ENCODE measurements at regions not wholly inside any gene's neighbourhood (a gene's known extent, or its start where the extent isn't known, plus 50 kb on each side); places are given as distances from the start of the nearest gene placed in this dataset.

GRCh38 chr2:186108470-186108869 is 369.9 kb downstream of the FSIP2 start:
- intact Hi-C loops (cut with DNase I; ENCODE audit: low total_unique reads), result no loop called here
- DNase-seq, result no peak
- H3K36me3 ChIP-seq (ENCODE audit: low read depth, missing control alignments), result no peaks in the 10 kb centered on the region
- 91 to 98% methylated on average over 1 of the region's 1 CpG for WGBS, 2 donors
- H3K27ac ChIP-seq, result no peak overlapping the region
- H3K4me1 ChIP-seq, result no peaks in the 10 kb centered on the region
- H3K9me3 ChIP-seq, result no peaks in the 10 kb centered on the region
- no peaks in the 10 kb centered on the region for H3K27me3 ChIP-seq
- no peak overlapping the region for H3K4me3 ChIP-seq
- TF ChIP-seq POLR2A (IDR thresholded peaks at IDR 0.05) (no peak), CTCF (IDR thresholded peaks at IDR 0.05) (no peak)

- no peaks in the 10 kb centered on the region for H3K27me3 ChIP-seq
- H3K36me3 ChIP-seq (ENCODE audit: low read depth, missing control alignments), result no peaks in the 10 kb centered on the region
- intact Hi-C loops (cut with DNase I; ENCODE audit: low total_unique reads), result no loop called here
- 66 to 80% methylated on average over 2 of the region's 2 CpGs for WGBS, 2 donors
- no peaks in the 10 kb centered on the region for H3K4me1 ChIP-seq
- no peak overlapping the region for H3K4me3 ChIP-seq
- H3K9me3 ChIP-seq, result no peaks in the 10 kb centered on the region
- TF ChIP-seq CTCF (IDR thresholded peaks at IDR 0.05) (no peak), POLR2A (IDR thresholded peaks at IDR 0.05) (no peak)
- no peak for DNase-seq
- no peak overlapping the region for H3K27ac ChIP-seq
These were observed 372.8 kb upstream of the ZC3H15 start for GRCh38 chr2:186113284-186113683.

GRCh38 chr2:186125156-186125555 is 360.9 kb upstream of the ZC3H15 start:
- H3K4me3 ChIP-seq, result no peak overlapping the region
- no peaks in the 10 kb centered on the region for H3K4me1 ChIP-seq
- H3K27ac ChIP-seq, result no peak overlapping the region
- DNase-seq, result no peak
- intact Hi-C loops (cut with DNase I; ENCODE audit: low total_unique reads), result no loop called here
- no peaks in the 10 kb centered on the region for H3K36me3 ChIP-seq (ENCODE audit: low read depth, missing control alignments)
- no peaks in the 10 kb centered on the region for H3K27me3 ChIP-seq
- H3K9me3 ChIP-seq, result no peaks in the 10 kb centered on the region
- TF ChIP-seq CTCF (IDR thresholded peaks at IDR 0.05) (no peak), POLR2A (IDR thresholded peaks at IDR 0.05) (no peak)

GRCh38 chr2:186125625-186126024 is 360.4 kb upstream of the ZC3H15 start:
- DNase-seq, result no peak
- 64 to 74% methylated on average over 1 of the region's 1 CpG for WGBS, 2 donors
- H3K27ac ChIP-seq, result no peak overlapping the region
- H3K27me3 ChIP-seq, result no peaks in the 10 kb centered on the region
- intact Hi-C loops (cut with DNase I; ENCODE audit: low total_unique reads), result no loop called here
- TF ChIP-seq POLR2A (IDR thresholded peaks at IDR 0.05), result no peak
- TF ChIP-seq CTCF (IDR thresholded peaks at IDR 0.05), result no peak
- no peaks in the 10 kb centered on the region for H3K9me3 ChIP-seq
- no peaks in the 10 kb centered on the region for H3K4me1 ChIP-seq
- no peak overlapping the region for H3K4me3 ChIP-seq
- H3K36me3 ChIP-seq (ENCODE audit: low read depth, missing control alignments), result no peaks in the 10 kb centered on the region

GRCh38 chr2:186126181-186126580 is 359.9 kb upstream of the ZC3H15 start:
- Histone ChIP-seq H3K4me1 (no peaks in the 10 kb centered on the region), H3K4me3 (no peak overlapping the region), H3K27ac (no peak overlapping the region), H3K9me3 (no peaks in the 10 kb centered on the region), H3K36me3 (ENCODE audit: low read depth, missing control alignments) (no peaks in the 10 kb centered on the region), H3K27me3 (no peaks in the 10 kb centered on the region)
- intact Hi-C loops (cut with DNase I; ENCODE audit: low total_unique reads), result no loop called here
- TF ChIP-seq CTCF (IDR thresholded peaks at IDR 0.05), result no peak
- TF ChIP-seq POLR2A (IDR thresholded peaks at IDR 0.05), result no peak
- DNase-seq, result no peak
